ENCODE measurements at regions not wholly inside any gene's neighbourhood (a gene's known extent, or its start where the extent isn't known, plus 50 kb on each side); places are given as distances from the start of the nearest gene placed in this dataset.

GRCh38 chr3:177600411-177600810 is 403.1 kb upstream of the TBL1XR1 start:
- TF ChIP-seq CTCF (conservative IDR thresholded peaks at IDR 0.05 in 1 of 2, IDR thresholded peaks at IDR 0.05 in 1 of 2; ENCODE audit: extremely low read depth in 1 of 2, insufficient read depth in 1 of 2, low read depth in 1 of 2, low read length in 2 of 2) = no peak
- no peak for TF ChIP-seq EZH2 (IDR thresholded peaks at IDR 0.05; ENCODE audit: borderline replicate concordance, low read length)

All from mammary epithelial cell (primary cell).